ENCODE measurements at regions not wholly inside any gene's neighbourhood (a gene's known extent, or its start where the extent isn't known, plus 50 kb on each side); places are given as distances from the start of the nearest gene placed in this dataset.

- H3K36me3 ChIP-seq (ENCODE audit: control insufficient read depth, insufficient read depth, low read length) = no peaks in the 10 kb centered on the region
- Mint-ChIP-seq H3K27me3 (ENCODE audit: insufficient read depth) (peaks cover 2% of the 10 kb centered on the region), H3K9me3 (no peaks in the 10 kb centered on the region), H3K27ac (no peak overlapping the region), H3K4me1 (peaks cover 32% of the 10 kb centered on the region), H3K36me3 (ENCODE audit: low read depth) (no peaks in the 10 kb centered on the region), H3K4me3 (no peak overlapping the region)
- DNase-seq = no peak
- peaks cover 5% of the 10 kb centered on the region for H3K27me3 ChIP-seq (ENCODE audit: control insufficient read depth, insufficient read depth, low read length, poor library complexity, severe bottlenecking)
- peaks cover 8% of the 10 kb centered on the region for H3K4me1 ChIP-seq (ENCODE audit: control insufficient read depth, insufficient read depth, low read length)
- no peak overlapping the region for H3K9ac ChIP-seq (ENCODE audit: extremely low read depth, low read length, poor library complexity, severe bottlenecking)
- no peak overlapping the region for H3K27ac ChIP-seq (ENCODE audit: low read depth, low read length)
- H3K9me3 ChIP-seq (ENCODE audit: control insufficient read depth, low read length) = no peaks in the 10 kb centered on the region
- H3K4me3 ChIP-seq (ENCODE audit: low read length) = no peak overlapping the region
- no peak for TF ChIP-seq CTCF (conservative IDR thresholded peaks at IDR 0.05)
- WGBS, 2 experiments (ENCODE audit: insufficient coverage in 1 of 2, insufficient read length in 1 of 2) = 88 to 89% methylated on average over 3 to 5 of the region's 5 CpGs
These were observed 158.8 kb upstream of the NFIA start for GRCh38 chr1:60923389-60924087.

DNA sequence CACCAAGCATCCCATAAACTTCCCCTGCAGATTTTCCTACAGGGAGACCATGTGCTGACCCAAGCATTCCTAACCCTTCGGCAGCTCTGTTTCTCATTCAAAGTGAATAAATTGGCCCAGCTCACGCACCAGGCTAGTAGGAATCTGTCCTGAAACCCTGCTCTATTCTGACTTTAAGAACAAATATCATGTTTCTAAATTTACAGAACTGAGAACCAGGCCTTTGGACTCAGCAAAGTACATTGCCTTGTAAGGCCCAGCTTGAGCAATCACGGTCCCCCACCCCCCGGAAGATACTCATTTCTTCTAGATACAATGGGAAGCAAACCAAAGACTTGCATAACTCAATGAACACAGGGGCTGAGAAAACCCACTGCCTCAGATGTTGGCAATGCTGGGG, 160.1 kb upstream of the NFIA start:
- 80 to 91% methylated on average over 1 to 4 of the region's 4 CpGs for WGBS, 2 experiments (ENCODE audit: insufficient coverage in 1 of 2, insufficient read length in 1 of 2)
- Mint-ChIP-seq H3K27ac (no peak overlapping the region), H3K9me3 (no peaks in the 10 kb centered on the region)

GRCh38 chr1:60921175-60921574, 161.2 kb upstream of the NFIA start:
- peaks cover 10% of the 10 kb centered on the region for H3K27me3 Mint-ChIP-seq (ENCODE audit: insufficient read depth)
- no peak overlapping the region for H3K4me3 Mint-ChIP-seq
- no peak overlapping the region for H3K4me3 ChIP-seq (ENCODE audit: low read length)

More for the DNA sequence above, 160.1 kb upstream of the NFIA start:
- no peak for DNase-seq
- Mint-ChIP-seq H3K4me3 (no peak overlapping the region), H3K36me3 (ENCODE audit: low read depth) (no peaks in the 10 kb centered on the region), H3K4me1 (peaks cover 32% of the 10 kb centered on the region), H3K27me3 (ENCODE audit: insufficient read depth) (peaks cover 8% of the 10 kb centered on the region)
- Histone ChIP-seq H3K9me3 (ENCODE audit: control insufficient read depth, low read length) (no peaks in the 10 kb centered on the region), H3K27ac (ENCODE audit: low read depth, low read length) (no peak overlapping the region), H3K36me3 (ENCODE audit: control insufficient read depth, insufficient read depth, low read length) (no peaks in the 10 kb centered on the region), H3K4me3 (ENCODE audit: low read length) (no peak overlapping the region), H3K4me1 (ENCODE audit: control insufficient read depth, insufficient read depth, low read length) (peaks cover 8% of the 10 kb centered on the region), H3K27me3 (ENCODE audit: control insufficient read depth, insufficient read depth, low read length, poor library complexity, severe bottlenecking) (peaks cover 13% of the 10 kb centered on the region), H3K9ac (ENCODE audit: extremely low read depth, low read length, poor library complexity, severe bottlenecking) (no peak overlapping the region)
- TF ChIP-seq CTCF (conservative IDR thresholded peaks at IDR 0.05) = no peak

More at GRCh38 chr1:60921175-60921574, 161.2 kb upstream of the NFIA start:
- no peaks in the 10 kb centered on the region for H3K36me3 ChIP-seq (ENCODE audit: control insufficient read depth, insufficient read depth, low read length)
- Mint-ChIP-seq H3K9me3 (no peaks in the 10 kb centered on the region), H3K4me1 (peaks cover 36% of the 10 kb centered on the region), H3K27ac (peak overlapping the region; percentile 78), H3K36me3 (ENCODE audit: low read depth) (no peaks in the 10 kb centered on the region)
- H3K9ac ChIP-seq (ENCODE audit: extremely low read depth, low read length, poor library complexity, severe bottlenecking) = no peak overlapping the region
- 40% methylated on average over 4 of the region's 4 CpGs; no CpG with 5 or more reads in 1 of the 2 experiments for WGBS, 2 experiments (ENCODE audit: insufficient coverage in 1 of 2, insufficient read length in 1 of 2)
- H3K4me1 ChIP-seq (ENCODE audit: control insufficient read depth, insufficient read depth, low read length) = peaks cover 8% of the 10 kb centered on the region
- peaks cover 13% of the 10 kb centered on the region for H3K27me3 ChIP-seq (ENCODE audit: control insufficient read depth, insufficient read depth, low read length, poor library complexity, severe bottlenecking)
- no peak overlapping the region for H3K27ac ChIP-seq (ENCODE audit: low read depth, low read length)
- no peak for DNase-seq
- no peak for TF ChIP-seq CTCF (conservative IDR thresholded peaks at IDR 0.05)
- no peaks in the 10 kb centered on the region for H3K9me3 ChIP-seq (ENCODE audit: control insufficient read depth, low read length)
